K562 (cell line): ENCODE measurements at regions not wholly inside any gene's neighbourhood (a gene's known extent, or its start where the extent isn't known, plus 50 kb on each side); places are given as distances from the start of the nearest gene placed in this dataset.

Experiments
- ATF1 ChIP-seq, 2 experiments: fragments of 450-650 bp in 1 of 2; IDR thresholded peaks; 2 replicates each; pipeline ENCODE4 v1.6.1; 2016; ENCODE audit warnings: missing compliant biosample characterization in 1 of 2, missing genetic modification characterization in 1 of 2
- BRF2 ChIP-seq: IDR thresholded peaks from 3 replicates; pipeline ENCODE4 v1.6.1; 2011; ENCODE audit warnings: borderline replicate concordance, mild to moderate bottlenecking; ENCODE audit not compliant: insufficient read length, insufficient read depth
- CCAR2 ChIP-seq: fragments of 200-400 bp; formaldehyde crosslinking; IDR thresholded peaks from 2 replicates; pipeline ENCODE4 v1.6.1; 2017; ENCODE audit warnings: mild to moderate bottlenecking, low read depth, low read length
- CTBP1 ChIP-seq: fragments of 450-650 bp; IDR thresholded peaks from 2 replicates; pipeline ENCODE4 v1.6.1; 2016; ENCODE audit warnings: borderline replicate concordance
- E2F3 ChIP-seq: fragments of 250-450 bp; sonication (Bioruptor Pico); IDR thresholded peaks from 2 replicates; pipeline ENCODE4 v1.4.0; 2020; ENCODE audit warnings: mild to moderate bottlenecking
- FOXA1 ChIP-seq: fragments of 450-650 bp; IDR thresholded peaks from 2 replicates; pipeline ENCODE4 v1.6.1; 2016; ENCODE audit warnings: mild to moderate bottlenecking, borderline replicate concordance
- GATAD2A ChIP-seq: fragments of 450-650 bp; IDR thresholded peaks from 2 replicates; pipeline ENCODE4 v1.6.1; 2017
- IRF9 ChIP-seq: fragments of 450-650 bp; IDR thresholded peaks from 2 replicates; pipeline ENCODE4 v1.6.1; 2016; ENCODE audit warnings: missing biosample characterization, missing genetic modification characterization
- LCOR ChIP-seq: sonication (generic); formaldehyde crosslinking; IDR thresholded peaks from 2 replicates; pipeline ENCODE4 v1.8.0; 2022; ENCODE audit warnings: mild to moderate bottlenecking, missing genetic modification reagents
- NBN ChIP-seq: fragments of 450-650 bp; IDR thresholded peaks from 2 replicates; pipeline ENCODE4 v1.6.1; 2016; ENCODE audit warnings: low read depth, mild to moderate bottlenecking
- NR4A1 ChIP-seq, 2 experiments: fragments of 250-450 bp in 1 of 2; fragments of 450-650 bp in 1 of 2; sonication (Bioruptor Pico) in 1 of 2; IDR thresholded peaks; 2 replicates each; pipeline versions ENCODE4 v1.4.0 to v1.6.1; 2016 to 2020; ENCODE audit warnings: mild to moderate bottlenecking in 2 of 2, missing compliant biosample characterization in 1 of 2, missing genetic modification characterization in 1 of 2, moderate library complexity in 1 of 2
- NRF1 ChIP-seq, 2 experiments: fragments of 450-650 bp; IDR thresholded peaks in 1 of 2; conservative IDR thresholded peaks in 1 of 2; 2 replicates each; pipeline ENCODE4 v1.6.1; 2014; ENCODE audit warnings: mild to moderate bottlenecking in 2 of 2
- POLR2H ChIP-seq: IDR thresholded peaks from 2 replicates; pipeline ENCODE4 v1.6.1; 2016; ENCODE audit warnings: missing genetic modification characterization, low read depth, mild to moderate bottlenecking, control low read depth, missing compliant biosample characterization, moderate library complexity
- PTRF ChIP-seq: fragments of 450-650 bp; IDR thresholded peaks from 2 replicates; pipeline ENCODE4 v1.6.1; 2016; ENCODE audit warnings: mild to moderate bottlenecking, missing genetic modification characterization, missing compliant biosample characterization
- RCOR1 ChIP-seq, 2 experiments: IDR thresholded peaks; 2 replicates each; pipeline ENCODE4 v1.6.1; 2012; ENCODE audit warnings: low read depth in 2 of 2, low read length in 2 of 2, borderline replicate concordance in 1 of 2, improper control_type of control experiment in 1 of 2
- SMAD3 ChIP-seq: fragments of 450-650 bp; formaldehyde crosslinking; conservative IDR thresholded peaks from 2 replicates; pipeline ENCODE4 v1.4.0; 2020; ENCODE audit warnings: mild to moderate bottlenecking
- SMARCA4 ChIP-seq: fragments of 450-650 bp; IDR thresholded peaks from 2 replicates; pipeline ENCODE4 v1.6.1; 2016
- SMARCE1 ChIP-seq: fragments of 450-650 bp; IDR thresholded peaks from 2 replicates; pipeline ENCODE4 v1.7.1; 2016; ENCODE audit warnings: mild to moderate bottlenecking
- SUPT5H ChIP-seq: fragments of 450-650 bp; IDR thresholded peaks from 2 replicates; pipeline ENCODE4 v1.6.1; 2016
- TAL1 ChIP-seq: fragments of 450-650 bp; IDR thresholded peaks from 2 replicates; pipeline ENCODE4 v1.6.1; 2016; ENCODE audit warnings: mild to moderate bottlenecking
- USF1 ChIP-seq: sonication (generic); formaldehyde crosslinking; IDR thresholded peaks from 2 replicates; pipeline ENCODE4 v1.9.0; 2022; ENCODE audit warnings: mild to moderate bottlenecking, missing genetic modification reagents
- XRCC5 ChIP-seq: fragments of 200-400 bp; formaldehyde crosslinking; IDR thresholded peaks from 2 replicates; pipeline ENCODE4 v1.6.1; 2017; ENCODE audit warnings: low read depth, mild to moderate bottlenecking, low read length
- ZBTB12 ChIP-seq: fragments of 250-450 bp; sonication (Bioruptor Pico); IDR thresholded peaks from 2 replicates; pipeline ENCODE4 v1.4.0; 2020
- ZNF282 ChIP-seq: sonication (generic); formaldehyde crosslinking; IDR thresholded peaks from 2 replicates; pipeline ENCODE4 v1.8.1; 2023; ENCODE audit warnings: missing genetic modification reagents
- ZNF511 ChIP-seq: sonication (generic); formaldehyde crosslinking; IDR thresholded peaks from 2 replicates; pipeline ENCODE4 v1.8.0; 2022; ENCODE audit warnings: mild to moderate bottlenecking, missing genetic modification reagents

- TF ChIP-seq RCOR1 (IDR thresholded peaks at IDR 0.05; ENCODE audit: borderline replicate concordance in 1 of 2, low read depth in 2 of 2, low read length in 2 of 2) (no peak), CCAR2 (no peak), USF1 (CRISPR knock-in tag) (peak; percentile 92), ZNF282 (CRISPR knock-in tag) (no peak), FOXA1 (no peak), NBN (peak; percentile 31; the same call in 1 of the 2 replicates), SMARCA4 (peak; percentile 40; the same call in 1 of the 2 replicates), SUPT5H (no peak), PTRF (tag) (peak; percentile 55), NRF1 (conservative IDR thresholded peaks at IDR 0.05 in 1 of 2, IDR thresholded peaks at IDR 0.05 in 1 of 2) (no peak), SMAD3 (CRISPR knock-in tag) (no peak), TAL1 (0 out of 2 replicates have a peak, but pooled peaks have one; percentile 25), NR4A1 (CRISPR knock-in tag; IDR thresholded peaks at IDR 0.05) (no peak), NR4A1 (tag; IDR thresholded peaks at IDR 0.05) (peak; percentile 27), ZNF511 (CRISPR knock-in tag) (no peak), CTBP1 (0 out of 2 replicates have a peak, but pooled peaks have one; percentile 14), POLR2H (tag) (no peak), E2F3 (peak; percentile 53; the same call in 1 of the 2 replicates), SMARCE1 (peak; percentile 38; the same call in 1 of the 2 replicates), ZBTB12 (CRISPR knock-in tag) (no peak; the same call in 1 of the 2 replicates), ATF1 (CRISPR knock-in tag; IDR thresholded peaks at IDR 0.05) (no peak), ATF1 (tag; IDR thresholded peaks at IDR 0.05) (peak; percentile 27; the same call in 1 of the 2 replicates), LCOR (CRISPR knock-in tag) (no peak), BRF2 (no peak), GATAD2A (no peak), XRCC5 (0 out of 2 replicates have a peak, but pooled peaks have one; percentile 48), IRF9 (tag) (0 out of 2 replicates have a peak, but pooled peaks have one; percentile 30)
These were observed 231.6 kb upstream of the MYLIP start (continued) for GRCh38 chr6:15897063-15897876.
